VCaP (cell line): ENCODE measurements at regions not wholly inside any gene's neighbourhood (a gene's known extent, or its start where the extent isn't known, plus 50 kb on each side); places are given as distances from the start of the nearest gene placed in this dataset.

Experiments
- H3K27ac ChIP-seq: fragments of 450-650 bp; 2 replicates; pipeline ENCODE4 v1.5.1; 2017
- CTCF ChIP-seq: fragments of 450-650 bp; conservative IDR thresholded peaks from 2 replicates; pipeline ENCODE4 v1.5.1; 2017; ENCODE audit warnings: mild to moderate bottlenecking, moderate library complexity

- no peak overlapping the region for H3K27ac ChIP-seq
- TF ChIP-seq CTCF = no peak
These were observed 1051.4 kb upstream of the RBFOX1 start for GRCh38 chr16:6281274-6281673.

GRCh38 chr16:6280055-6280454, 1052.6 kb upstream of the RBFOX1 start:
- peak overlapping the region; percentile 52 for H3K27ac ChIP-seq
- no peak for TF ChIP-seq CTCF

- peak overlapping the region; percentile 52 for H3K27ac ChIP-seq
- no peak for TF ChIP-seq CTCF
These were observed 1053.4 kb upstream of the RBFOX1 start for GRCh38 chr16:6279286-6279685.

- no peak for TF ChIP-seq CTCF
- H3K27ac ChIP-seq = no peak overlapping the region
These were observed 1058.3 kb upstream of the RBFOX1 start for GRCh38 chr16:6274351-6274750.

- no peak for TF ChIP-seq CTCF
- H3K27ac ChIP-seq = no peak overlapping the region
These were observed 1065.0 kb upstream of the RBFOX1 start for GRCh38 chr16:6267682-6268081.

GRCh38 chr16:6266703-6267102, 1065.9 kb upstream of the RBFOX1 start:
- TF ChIP-seq CTCF = no peak

GRCh38 chr16:6265968-6266367, 1066.7 kb upstream of the RBFOX1 start:
- no peak for TF ChIP-seq CTCF
- no peak overlapping the region for H3K27ac ChIP-seq

More at GRCh38 chr16:6266703-6267102, 1065.9 kb upstream of the RBFOX1 start:
- no peak overlapping the region for H3K27ac ChIP-seq

GRCh38 chr16:6258056-6258455, 1074.6 kb upstream of the RBFOX1 start:
- no peak for TF ChIP-seq CTCF
- no peak overlapping the region for H3K27ac ChIP-seq
